C4-2B (cell line): ENCODE measurements at regions not wholly inside any gene's neighbourhood (a gene's known extent, or its start where the extent isn't known, plus 50 kb on each side); places are given as distances from the start of the nearest gene placed in this dataset.

Experiments
- H3K27ac ChIP-seq: fragments of 450-650 bp; 2 replicates; pipeline ENCODE4 v1.5.1; 2017
- CTCF ChIP-seq: fragments of 450-650 bp; conservative IDR thresholded peaks from 2 replicates; pipeline ENCODE4 v1.5.1; 2017; ENCODE audit warnings: mild to moderate bottlenecking
- ZFX ChIP-seq: fragments of 450-650 bp; IDR thresholded peaks from 2 replicates; pipeline ENCODE4 v1.6.1; 2017

GRCh38 chr13:59483501-59484145 lies 680.1 kb downstream of the DIAPH3 start:
- no peak for TF ChIP-seq ZFX
- no peak for TF ChIP-seq CTCF
- no peak overlapping the region for H3K27ac ChIP-seq

- no peak; the same call in 1 of the 2 replicates for TF ChIP-seq CTCF
- TF ChIP-seq ZFX, result no peak
- no peak overlapping the region for H3K27ac ChIP-seq
Observed at GRCh38 chr13:59487883-59488282, 675.8 kb downstream of the DIAPH3 start.

GRCh38 chr13:59488436-59488835 lies 675.3 kb downstream of the DIAPH3 start:
- TF ChIP-seq ZFX (no peak), CTCF (no peak)
- H3K27ac ChIP-seq, result no peak overlapping the region

GRCh38 chr13:59490651-59491050 lies 673.1 kb downstream of the DIAPH3 start:
- H3K27ac ChIP-seq, result no peak overlapping the region
- no peak for TF ChIP-seq CTCF
- TF ChIP-seq ZFX, result no peak

- TF ChIP-seq ZFX (no peak), CTCF (no peak)
- no peak overlapping the region for H3K27ac ChIP-seq
Observed at GRCh38 chr13:59492030-59492636, 671.6 kb downstream of the DIAPH3 start.

GRCh38 chr13:59493436-59493965 lies 670.2 kb downstream of the DIAPH3 start:
- TF ChIP-seq ZFX, result no peak
- H3K27ac ChIP-seq, result no peak overlapping the region

GRCh38 chr13:59494151-59494550 lies 669.6 kb downstream of the DIAPH3 start:
- H3K27ac ChIP-seq, result no peak overlapping the region

More at GRCh38 chr13:59494151-59494550, 669.6 kb downstream of the DIAPH3 start:
- no peak for TF ChIP-seq CTCF
- TF ChIP-seq ZFX, result no peak
